ENCODE measurements at regions not wholly inside any gene's neighbourhood (a gene's known extent, or its start where the extent isn't known, plus 50 kb on each side); places are given as distances from the start of the nearest gene placed in this dataset.
"Not testable (repeated sequence)": the region's sequence is repeated elsewhere in the genome, so short reads cannot be mapped to it uniquely, and the experiment has no call there.

GRCh38 chrX:114472788-114473187 is 111.1 kb upstream of the HTR2C start:
- no peak for DNase-seq
- Histone ChIP-seq H3K27ac (no peak overlapping the region), H3K4me1 (no peaks in the 10 kb centered on the region), H3K4me3 (no peak overlapping the region), H3K36me3 (no peaks in the 10 kb centered on the region), H3K9me3 (no peaks in the 10 kb centered on the region), H3K27me3 (no peaks in the 10 kb centered on the region)
- intact Hi-C loops (cut with DNase I; ENCODE audit: low total_unique reads): no loop called here
- WGBS, 2 donors (ENCODE audit: low coverage in 1 of 2): 32% methylated on average over 2 of the region's 2 CpGs; no CpG with 5 or more reads in 1 of the 2 donors
- no peak for TF ChIP-seq POLR2AphosphoS5 (IDR thresholded peaks at IDR 0.05)
- no peak for TF ChIP-seq POLR2A (IDR thresholded peaks at IDR 0.05)
- TF ChIP-seq EP300 (IDR thresholded peaks at IDR 0.05; ENCODE audit: low read depth): no peak
- TF ChIP-seq CTCF (IDR thresholded peaks at IDR 0.05): no peak
- in situ Hi-C loops (cut with MboI; ENCODE audit: low pct_ligation_motif_present in 1 of 4, low pct_unique_long_range_greater_than_20kb in 1 of 4, low sequenced_read_pairs in 3 of 4): no loop called here

- intact Hi-C loops (cut with DNase I; ENCODE audit: low total_unique reads) (no loop called here), in situ Hi-C loops (cut with MboI; ENCODE audit: low pct_ligation_motif_present in 1 of 4, low pct_unique_long_range_greater_than_20kb in 1 of 4, low sequenced_read_pairs in 3 of 4) (no loop called here)
- no peak overlapping the region for H3K4me3 ChIP-seq
- H3K27me3 ChIP-seq: no peaks in the 10 kb centered on the region
- 43 to 74% methylated on average over 1 of the region's 1 CpG for WGBS, 2 donors (ENCODE audit: low coverage in 1 of 2)
- no peak overlapping the region for H3K27ac ChIP-seq
- H3K9me3 ChIP-seq: no peaks in the 10 kb centered on the region
- no peaks in the 10 kb centered on the region for H3K4me1 ChIP-seq
- no peak for TF ChIP-seq POLR2A (IDR thresholded peaks at IDR 0.05)
- TF ChIP-seq POLR2AphosphoS5 (IDR thresholded peaks at IDR 0.05): no peak
- no peak for TF ChIP-seq EP300 (IDR thresholded peaks at IDR 0.05; ENCODE audit: low read depth)
- no peak for TF ChIP-seq CTCF (IDR thresholded peaks at IDR 0.05)
- DNase-seq: no peak
- H3K36me3 ChIP-seq: no peaks in the 10 kb centered on the region
Measured at GRCh38 chrX:114500622-114501021, 83.3 kb upstream of the HTR2C start.

- intact Hi-C loops (cut with DNase I; ENCODE audit: low total_unique reads) (no loop called here), in situ Hi-C loops (cut with MboI; ENCODE audit: low pct_ligation_motif_present in 1 of 4, low pct_unique_long_range_greater_than_20kb in 1 of 4, low sequenced_read_pairs in 3 of 4) (no loop called here)
- WGBS, 2 donors (ENCODE audit: low coverage in 1 of 2): 46 to 47% methylated on average over 2 of the region's 2 CpGs
- Histone ChIP-seq H3K36me3 (no peaks in the 10 kb centered on the region), H3K27me3 (no peaks in the 10 kb centered on the region), H3K4me1 (no peaks in the 10 kb centered on the region), H3K4me3 (no peak overlapping the region), H3K9me3 (no peaks in the 10 kb centered on the region), H3K27ac (no peak overlapping the region)
- no peak for TF ChIP-seq POLR2AphosphoS5 (IDR thresholded peaks at IDR 0.05)
- no peak for TF ChIP-seq EP300 (IDR thresholded peaks at IDR 0.05; ENCODE audit: low read depth)
- TF ChIP-seq CTCF (IDR thresholded peaks at IDR 0.05): no peak
- no peak for TF ChIP-seq POLR2A (IDR thresholded peaks at IDR 0.05)
- no peak for DNase-seq
Measured at GRCh38 chrX:114508756-114509155, 75.1 kb upstream of the HTR2C start.

GRCh38 chrX:114519524-114519923 is 64.4 kb upstream of the HTR2C start:
- 8 to 17% methylated on average over 1 of the region's 1 CpG for WGBS, 2 donors (ENCODE audit: low coverage in 1 of 2)
- in situ Hi-C loops (cut with MboI; ENCODE audit: low pct_ligation_motif_present in 1 of 4, low pct_unique_long_range_greater_than_20kb in 1 of 4, low sequenced_read_pairs in 3 of 4): no loop called here

GRCh38 chrX:114520701-114521100 is 63.2 kb upstream of the HTR2C start:
- H3K27me3 ChIP-seq; H3K27ac ChIP-seq; H3K4me3 ChIP-seq; in situ Hi-C loops (cut with MboI; ENCODE audit: low pct_ligation_motif_present in 1 of 4, low pct_unique_long_range_greater_than_20kb in 1 of 4, low sequenced_read_pairs in 3 of 4); H3K4me1 ChIP-seq; intact Hi-C loops (cut with DNase I; ENCODE audit: low total_unique reads); H3K36me3 ChIP-seq; DNase-seq; H3K9me3 ChIP-seq: not testable (repeated sequence)
- 53 to 69% methylated on average over 2 of the region's 2 CpGs for WGBS, 2 donors (ENCODE audit: low coverage in 1 of 2)

More at GRCh38 chrX:114519524-114519923, 64.4 kb upstream of the HTR2C start:
- intact Hi-C loops (cut with DNase I; ENCODE audit: low total_unique reads): no loop called here
- Histone ChIP-seq H3K27me3 (no peaks in the 10 kb centered on the region), H3K36me3 (no peaks in the 10 kb centered on the region), H3K4me1 (no peaks in the 10 kb centered on the region), H3K9me3 (no peaks in the 10 kb centered on the region), H3K4me3 (no peak overlapping the region), H3K27ac (no peak overlapping the region)
- DNase-seq: no peak
- TF ChIP-seq CTCF (IDR thresholded peaks at IDR 0.05) (no peak), POLR2A (IDR thresholded peaks at IDR 0.05) (no peak), POLR2AphosphoS5 (IDR thresholded peaks at IDR 0.05) (no peak), EP300 (IDR thresholded peaks at IDR 0.05; ENCODE audit: low read depth) (no peak)
